ENCODE measurements at regions not wholly inside any gene's neighbourhood (a gene's known extent, or its start where the extent isn't known, plus 50 kb on each side); places are given as distances from the start of the nearest gene placed in this dataset.
"Not testable (repeated sequence)": the region's sequence is repeated elsewhere in the genome, so short reads cannot be mapped to it uniquely, and the experiment has no call there.

- Mint-ChIP-seq H3K4me1 (no peaks in the 10 kb centered on the region), H3K27ac (no peak overlapping the region), H3K4me3 (no peak overlapping the region), H3K9me3 (ENCODE audit: insufficient read depth) (peaks cover 4% of the 10 kb centered on the region), H3K27me3 (no peaks in the 10 kb centered on the region)
- no peaks in the 10 kb centered on the region for H3K4me1 ChIP-seq (ENCODE audit: control insufficient read depth in 2 of 2, insufficient read depth in 2 of 2, low read length in 2 of 2)
- H2AFZ ChIP-seq (ENCODE audit: insufficient read depth, low read depth, low read length, poor library complexity, severe bottlenecking): no peak overlapping the region
- ChIA-PET POLR2A (no interaction called here), CTCF (no interaction called here)
- WGBS (ENCODE audit: insufficient coverage): 85% methylated on average over 6 of the region's 8 CpGs
- H3K9ac ChIP-seq (ENCODE audit: low read length): no peak overlapping the region
- TF ChIP-seq CTCF (IDR thresholded peaks at IDR 0.05): no peak
- no peak for TF ChIP-seq EZH2 (IDR thresholded peaks at IDR 0.05; ENCODE audit: borderline replicate concordance, insufficient read depth, low read depth, low read length, poor library complexity, severe bottlenecking)
- H3K36me3 ChIP-seq (replicated peaks in 1 of 2; ENCODE audit: control extremely low read depth in 1 of 2, control insufficient read depth in 1 of 2, extremely low read depth in 1 of 2, insufficient read depth in 2 of 2, low read length in 1 of 2): no peaks in the 10 kb centered on the region
- no peaks in the 10 kb centered on the region for H3K79me2 ChIP-seq (ENCODE audit: control insufficient read depth, insufficient read depth, low read length)
- peaks cover 0 to 12% (median 0%) of the 10 kb centered on the region in 3 donors for H3K9me3 ChIP-seq (ENCODE audit: control extremely low read depth in 1 of 3, control insufficient read depth in 2 of 3, insufficient read depth in 1 of 3, low read length in 2 of 3)
- H3K4me3 ChIP-seq (ENCODE audit: control extremely low read depth in 1 of 5, extremely low read depth in 1 of 5, insufficient read depth in 1 of 5, low read depth in 2 of 5, low read length in 4 of 5): no peak overlapping the region
- no peak for ATAC-seq (ENCODE audit: low read depth)
- intact Hi-C loops (cut with micrococcal nuclease): no loop called here
- no peak for DNase-seq
- no peaks in the 10 kb centered on the region for H4K20me1 ChIP-seq (ENCODE audit: control insufficient read depth, insufficient read depth, low read length, poor library complexity, severe bottlenecking)
- H3K27ac ChIP-seq (ENCODE audit: low read length in 2 of 2): no peak overlapping the region
- H3K27me3 ChIP-seq (replicated peaks in 1 of 4; ENCODE audit: control extremely low read depth in 1 of 4, control insufficient read depth in 3 of 4, insufficient read depth in 4 of 4, low read length in 3 of 4): no peaks in the 10 kb centered on the region
- no peak overlapping the region for H3K4me2 ChIP-seq (replicated peaks; ENCODE audit: low read depth, low read length, poor library complexity, severe bottlenecking)
Observed at GRCh38 chr7:145817687-145818086, 298.9 kb upstream of the CNTNAP2 start.

GRCh38 chr7:145812218-145812617 is 304.4 kb upstream of the CNTNAP2 start:
- Mint-ChIP-seq H3K27me3 (no peaks in the 10 kb centered on the region), H3K4me3 (no peak overlapping the region), H3K4me1 (peaks cover 4% of the 10 kb centered on the region), H3K9me3 (ENCODE audit: insufficient read depth) (no peaks in the 10 kb centered on the region), H3K27ac (no peak overlapping the region)
- no peak for ATAC-seq (ENCODE audit: low read depth)
- H3K27me3 ChIP-seq (replicated peaks in 1 of 4; ENCODE audit: control extremely low read depth in 1 of 4, control insufficient read depth in 3 of 4, insufficient read depth in 4 of 4, low read length in 3 of 4): no peaks in the 10 kb centered on the region
- POLR2A ChIA-PET: no interaction called here
- peaks cover 0 to 3% (median 0%) of the 10 kb centered on the region in 3 donors for H3K9me3 ChIP-seq (ENCODE audit: control extremely low read depth in 1 of 3, control insufficient read depth in 2 of 3, insufficient read depth in 1 of 3, low read length in 2 of 3)
- H2AFZ ChIP-seq (ENCODE audit: insufficient read depth, low read depth, low read length, poor library complexity, severe bottlenecking): no peak overlapping the region
- no peak overlapping the region for H3K9ac ChIP-seq (ENCODE audit: low read length)
- no peak for TF ChIP-seq EZH2 (IDR thresholded peaks at IDR 0.05; ENCODE audit: borderline replicate concordance, insufficient read depth, low read depth, low read length, poor library complexity, severe bottlenecking)
- TF ChIP-seq CTCF (IDR thresholded peaks at IDR 0.05): no peak
- H3K4me2 ChIP-seq (replicated peaks; ENCODE audit: low read depth, low read length, poor library complexity, severe bottlenecking): no peak overlapping the region
- CTCF ChIA-PET: no interaction called here
- no peaks in the 10 kb centered on the region for H3K79me2 ChIP-seq (ENCODE audit: control insufficient read depth, insufficient read depth, low read length)
- H3K27ac ChIP-seq (ENCODE audit: low read length in 2 of 2): no peak overlapping the region
- no peaks in the 10 kb centered on the region for H3K36me3 ChIP-seq (replicated peaks in 1 of 2; ENCODE audit: control extremely low read depth in 1 of 2, control insufficient read depth in 1 of 2, extremely low read depth in 1 of 2, insufficient read depth in 2 of 2, low read length in 1 of 2)
- H3K4me3 ChIP-seq (ENCODE audit: control extremely low read depth in 1 of 5, extremely low read depth in 1 of 5, insufficient read depth in 1 of 5, low read depth in 2 of 5, low read length in 4 of 5): no peak overlapping the region
- H3K4me1 ChIP-seq (ENCODE audit: control insufficient read depth in 2 of 2, insufficient read depth in 2 of 2, low read length in 2 of 2): no peaks in the 10 kb centered on the region
- intact Hi-C loops (cut with micrococcal nuclease): no loop called here
- no peaks in the 10 kb centered on the region for H4K20me1 ChIP-seq (ENCODE audit: control insufficient read depth, insufficient read depth, low read length, poor library complexity, severe bottlenecking)
- no peak for DNase-seq

GRCh38 chr7:145805496-145805895 is 311.1 kb upstream of the CNTNAP2 start:
- H3K9me3 Mint-ChIP-seq (ENCODE audit: insufficient read depth); H3K4me3 Mint-ChIP-seq; H3K9ac ChIP-seq (ENCODE audit: low read length); intact Hi-C loops (cut with micrococcal nuclease); H3K27ac Mint-ChIP-seq; DNase-seq; H2AFZ ChIP-seq (ENCODE audit: insufficient read depth, low read depth, low read length, poor library complexity, severe bottlenecking); H3K4me1 ChIP-seq (ENCODE audit: control insufficient read depth in 2 of 2, insufficient read depth in 2 of 2, low read length in 2 of 2); ATAC-seq (ENCODE audit: low read depth); H3K27ac ChIP-seq (ENCODE audit: low read length in 2 of 2); H3K36me3 ChIP-seq (replicated peaks in 1 of 2; ENCODE audit: control extremely low read depth in 1 of 2, control insufficient read depth in 1 of 2, extremely low read depth in 1 of 2, insufficient read depth in 2 of 2, low read length in 1 of 2); H3K4me1 Mint-ChIP-seq; H3K27me3 ChIP-seq (replicated peaks in 1 of 4; ENCODE audit: control extremely low read depth in 1 of 4, control insufficient read depth in 3 of 4, insufficient read depth in 4 of 4, low read length in 3 of 4); H3K9me3 ChIP-seq (ENCODE audit: control extremely low read depth in 1 of 3, control insufficient read depth in 2 of 3, insufficient read depth in 1 of 3, low read length in 2 of 3); H3K4me3 ChIP-seq (ENCODE audit: control extremely low read depth in 1 of 5, extremely low read depth in 1 of 5, insufficient read depth in 1 of 5, low read depth in 2 of 5, low read length in 4 of 5); H3K79me2 ChIP-seq (ENCODE audit: control insufficient read depth, insufficient read depth, low read length); CTCF ChIA-PET; H4K20me1 ChIP-seq (ENCODE audit: control insufficient read depth, insufficient read depth, low read length, poor library complexity, severe bottlenecking); H3K27me3 Mint-ChIP-seq; POLR2A ChIA-PET; H3K4me2 ChIP-seq (replicated peaks; ENCODE audit: low read depth, low read length, poor library complexity, severe bottlenecking): not testable (repeated sequence)
- 91% methylated on average over 3 of the region's 3 CpGs for WGBS (ENCODE audit: insufficient coverage)
